ENCODE measurements at regions not wholly inside any gene's neighbourhood (a gene's known extent, or its start where the extent isn't known, plus 50 kb on each side); places are given as distances from the start of the nearest gene placed in this dataset.

- DNase-seq: no peak
Observed at GRCh38 chr15:95228856-95229555, 997.6 kb downstream of the MCTP2 start.

- DNase-seq: no peak
Observed at GRCh38 chr15:95235033-95235432, 1003.7 kb downstream of the MCTP2 start.

- peak in 1 of 3 donors; percentile 59 for DNase-seq
Observed at GRCh38 chr15:95247071-95247984, 1016.0 kb downstream of the MCTP2 start.

- DNase-seq: no peak
Observed at GRCh38 chr15:95249524-95249923, 1018.2 kb downstream of the MCTP2 start.

GRCh38 chr15:95252404-95252803 is 1021.0 kb downstream of the MCTP2 start:
- no peak for DNase-seq

GRCh38 chr15:95254263-95254662 is 1022.9 kb downstream of the MCTP2 start:
- no peak for DNase-seq

- DNase-seq: peak; percentile 72 to 89 (median 83)
Observed at GRCh38 chr15:95259513-95259912, 1028.2 kb downstream of the MCTP2 start.

GRCh38 chr15:95259965-95260364 is 1028.6 kb downstream of the MCTP2 start:
- DNase-seq: no peak

GRCh38 chr15:95260856-95261255 is 1029.5 kb downstream of the MCTP2 start:
- DNase-seq: no peak

GRCh38 chr15:95261546-95261945 is 1030.2 kb downstream of the MCTP2 start:
- DNase-seq: no peak

- no peak for DNase-seq
Observed at GRCh38 chr15:95261968-95262367, 1030.6 kb downstream of the MCTP2 start.

GRCh38 chr15:95262866-95263564 is 1031.7 kb downstream of the MCTP2 start:
- peak in 1 of 3 donors; percentile 58 for DNase-seq

GRCh38 chr15:95263751-95264150 is 1032.4 kb downstream of the MCTP2 start:
- no peak for DNase-seq

- DNase-seq: no peak
Observed at GRCh38 chr15:95265419-95265997, 1034.1 kb downstream of the MCTP2 start.

- peak; percentile 55 to 76 (median 59) for DNase-seq
Observed at GRCh38 chr15:95266451-95267061, 1035.2 kb downstream of the MCTP2 start.

GRCh38 chr15:95267481-95267880 is 1036.1 kb downstream of the MCTP2 start:
- no peak for DNase-seq

GRCh38 chr15:95269242-95270183 is 1038.2 kb downstream of the MCTP2 start:
- DNase-seq: no peak

GRCh38 chr15:95274101-95274500 is 1042.7 kb downstream of the MCTP2 start:
- DNase-seq: peak in 1 of 3 donors; percentile 63

- DNase-seq: peak in 1 of 3 donors; percentile 59
Observed at GRCh38 chr15:95277266-95277665, 1045.9 kb downstream of the MCTP2 start.

- DNase-seq: no peak
Observed at GRCh38 chr15:95278532-95279245, 1047.3 kb downstream of the MCTP2 start.

Data from muscle of back (tissue), 3 donors.